PC-9 (cell line): ENCODE measurements at regions not wholly inside any gene's neighbourhood (a gene's known extent, or its start where the extent isn't known, plus 50 kb on each side); places are given as distances from the start of the nearest gene placed in this dataset.

Experiments
- BruUV-seq: library from RNA; stranded (reverse); fragments of 400-500 nt; replicated peaks from 2 replicates; lab custom pipeline; 2021; lab: Mats Ljungman, UMichigan
- CTCF ChIA-PET: fragments of 300-600 bp; sonication (Branson Sonifier 250); formaldehyde crosslinking; loops from one replicate; lab custom pipeline; 2022; ENCODE audit warnings: antibody characterized with exemption; lab: Charles Lee
- POLR2A ChIA-PET: fragments of 300-600 bp; sonication (Branson Sonifier 250); formaldehyde crosslinking; loops from one replicate; lab custom pipeline; 2022; ENCODE audit warnings: antibody characterized with exemption; ENCODE audit not compliant: unreplicated experiment; lab: Charles Lee
- DNase-seq, 2 experiments: peaks; one replicate each; pipeline versions ENCODE4 v3.0.0 to v3.0.0-alpha.2; 2015 to 2022; ENCODE audit warnings: mixed read lengths in 1 of 2
- H2AFZ ChIP-seq: fragments of 200-600 bp; sonication (generic); 2 replicates; pipeline ENCODE4 v1.8.1; 2017; ENCODE audit warnings: antibody characterized with exemption
- H3F3A ChIP-seq: fragments of 200-600 bp; sonication (generic); 2 replicates; pipeline ENCODE4 v1.8.1; 2017; ENCODE audit warnings: antibody characterized with exemption, mild to moderate bottlenecking, low read depth; ENCODE audit not compliant: insufficient read depth
- H3K27ac ChIP-seq: fragments of 200-600 bp; sonication (generic); 2 replicates; pipeline ENCODE4 v1.6.1; 2016; ENCODE audit warnings: mixed run types
- H3K27me3 ChIP-seq: fragments of 200-600 bp; sonication (generic); 2 replicates; pipeline ENCODE4 v1.6.1; 2016; ENCODE audit warnings: low read depth, mixed run types; ENCODE audit not compliant: insufficient read depth
- H3K36me3 ChIP-seq: fragments of 200-600 bp; sonication (generic); 2 replicates; pipeline ENCODE4 v1.6.1; 2016; ENCODE audit warnings: low read depth, mixed run types
- H3K4me1 ChIP-seq: fragments of 200-600 bp; sonication (generic); replicated peaks from 2 replicates; pipeline ENCODE4 v1.6.1; 2016; ENCODE audit warnings: mixed run types; ENCODE audit not compliant: insufficient read depth
- H3K4me2 ChIP-seq: fragments of 200-600 bp; sonication (generic); 2 replicates; pipeline ENCODE4 v1.6.1; 2017; ENCODE audit warnings: mixed run types
- H3K4me3 ChIP-seq: fragments of 200-600 bp; sonication (generic); 2 replicates; pipeline ENCODE4 v1.6.1; 2016; ENCODE audit warnings: mixed run types
- H3K79me2 ChIP-seq: fragments of 200-600 bp; sonication (generic); 2 replicates; pipeline ENCODE4 v1.6.1; 2017; ENCODE audit warnings: low read depth, mixed run types
- H3K9me2 ChIP-seq: fragments of 200-600 bp; sonication (generic); 2 replicates; pipeline ENCODE4 v1.8.1; 2017; ENCODE audit warnings: mild to moderate bottlenecking; ENCODE audit not compliant: insufficient read depth
- H3K9me3 ChIP-seq: fragments of 200-600 bp; sonication (generic); 2 replicates; pipeline ENCODE4 v1.8.1; 2016; ENCODE audit warnings: low read depth; ENCODE audit not compliant: insufficient read depth
- H4K20me1 ChIP-seq: fragments of 200-600 bp; sonication (generic); 2 replicates; pipeline ENCODE4 v1.8.1; 2017; ENCODE audit not compliant: insufficient read depth
- CTCF ChIP-seq: fragments of 200-600 bp; sonication (generic); conservative IDR thresholded peaks from 2 replicates; pipeline ENCODE4 v1.6.1; 2017; ENCODE audit warnings: mixed run types, antibody characterized with exemption, mild to moderate bottlenecking, moderate library complexity
- EZH2 ChIP-seq: fragments of 200-600 bp; sonication (generic); IDR thresholded peaks from 2 replicates; pipeline ENCODE4 v1.8.0; 2017; ENCODE audit warnings: antibody characterized with exemption, low read depth
- intact Hi-C: fragments of 100-400 bp; cut with micrococcal nuclease; formaldehyde crosslinking; loops from one replicate; pipeline ENCODE4 v1.10.0; 2022; ENCODE audit not compliant: unreplicated experiment

GRCh38 chr2:15718944-15719323 is 127.3 kb downstream of the DDX1 start:
- Histone ChIP-seq H3K27me3 (peaks cover 98% of the 10 kb centered on the region), H3K79me2 (no peaks in the 10 kb centered on the region), H2AFZ (no peak overlapping the region), H3K4me2 (no peak overlapping the region), H3F3A (no peaks in the 10 kb centered on the region), H3K27ac (no peak overlapping the region), H3K4me1 (no peaks in the 10 kb centered on the region), H3K9me2 (no peaks in the 10 kb centered on the region), H3K36me3 (no peaks in the 10 kb centered on the region), H4K20me1 (no peaks in the 10 kb centered on the region), H3K4me3 (no peak overlapping the region), H3K9me3 (no peaks in the 10 kb centered on the region; the same call in 1 of the 2 replicates)
- TF ChIP-seq EZH2 (no peak), CTCF (no peak)
- no TSS peak for BruUV-seq
- CTCF ChIA-PET: no interaction called here
- DNase-seq: no peak
- intact Hi-C loops: no loop called here
- POLR2A ChIA-PET: no interaction called here

GRCh38 chr2:15719566-15720313 is 128.1 kb downstream of the DDX1 start:
- intact Hi-C loops: no loop called here
- Histone ChIP-seq H4K20me1 (no peaks in the 10 kb centered on the region), H3K4me1 (no peaks in the 10 kb centered on the region), H3K79me2 (no peaks in the 10 kb centered on the region), H3K9me3 (no peaks in the 10 kb centered on the region; the same call in 1 of the 2 replicates), H3K9me2 (no peaks in the 10 kb centered on the region), H3K4me3 (no peak overlapping the region), H3K4me2 (no peak overlapping the region), H2AFZ (no peak overlapping the region), H3K27me3 (peaks cover 98% of the 10 kb centered on the region), H3K36me3 (no peaks in the 10 kb centered on the region), H3K27ac (no peak overlapping the region), H3F3A (no peaks in the 10 kb centered on the region)
- ChIA-PET POLR2A (no interaction called here), CTCF (no interaction called here)
- BruUV-seq: no TSS peak
- no peak for DNase-seq
- TF ChIP-seq EZH2 (no peak), CTCF (no peak)

GRCh38 chr2:15720561-15721307 is 129.1 kb downstream of the DDX1 start:
- H3K79me2 ChIP-seq: no peaks in the 10 kb centered on the region
- ChIA-PET CTCF (no interaction called here), POLR2A (no interaction called here)
- TF ChIP-seq EZH2 (no peak), CTCF (no peak)
- H3K27me3 ChIP-seq: peaks cover 98% of the 10 kb centered on the region
- H3K4me1 ChIP-seq: no peaks in the 10 kb centered on the region
- no peaks in the 10 kb centered on the region; the same call in 1 of the 2 replicates for H3K9me3 ChIP-seq
- no peak for DNase-seq
- H4K20me1 ChIP-seq: no peaks in the 10 kb centered on the region
- no peak overlapping the region for H2AFZ ChIP-seq
- BruUV-seq: no TSS peak
- H3K4me3 ChIP-seq: no peak overlapping the region
- no peak overlapping the region for H3K27ac ChIP-seq
- no peaks in the 10 kb centered on the region for H3K36me3 ChIP-seq
- H3K9me2 ChIP-seq: no peaks in the 10 kb centered on the region
- intact Hi-C loops: no loop called here
- H3F3A ChIP-seq: no peaks in the 10 kb centered on the region
- no peak overlapping the region for H3K4me2 ChIP-seq
